Omental fat pad (tissue), 3 donors: ENCODE measurements at regions not wholly inside any gene's neighbourhood (a gene's known extent, or its start where the extent isn't known, plus 50 kb on each side); places are given as distances from the start of the nearest gene placed in this dataset.

Source experiments
- ATAC-seq: fragments of 150-250 bp; one replicate; pipeline ENCODE4 v1.9.1; 2016; ENCODE audit warnings: mild to moderate bottlenecking, moderate library complexity; ENCODE audit not compliant: low FRiP score
- DNase-seq: peaks from one replicate; pipeline ENCODE4 v3.0.0-alpha.2; 2019; ENCODE audit warnings: low spot score
- TF ChIP-seq, protein P1 (sequence below), 3 donors: fragments of 450-650 bp; IDR thresholded peaks; one replicate each; pipeline ENCODE4 v1.5.1; 2016 to 2017; ENCODE audit warnings: antibody characterized with exemption in 3 of 3, mild to moderate bottlenecking in 3 of 3, moderate library complexity in 2 of 3

DNA sequence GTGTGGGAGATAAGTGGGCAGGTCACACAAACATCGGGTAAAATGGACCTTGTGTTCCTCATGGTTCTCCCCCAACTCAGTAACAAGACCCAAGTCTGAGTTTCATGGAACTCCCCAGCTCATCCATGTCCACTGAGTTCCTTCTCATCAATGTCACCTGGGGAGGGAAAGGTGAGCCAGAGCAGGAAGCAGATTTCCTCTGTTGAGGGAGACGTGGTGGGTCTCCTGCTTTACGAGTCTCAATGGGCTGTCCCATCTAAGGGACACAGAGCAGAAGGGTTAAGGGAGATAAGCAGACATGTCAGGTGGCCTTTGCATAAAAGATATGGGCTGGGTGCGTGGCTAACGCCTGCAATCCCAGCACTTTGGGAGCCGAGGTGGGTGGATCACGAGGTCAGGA is 56.5 kb upstream of the SORCS3 start:
- TF ChIP-seq, protein P1, sequence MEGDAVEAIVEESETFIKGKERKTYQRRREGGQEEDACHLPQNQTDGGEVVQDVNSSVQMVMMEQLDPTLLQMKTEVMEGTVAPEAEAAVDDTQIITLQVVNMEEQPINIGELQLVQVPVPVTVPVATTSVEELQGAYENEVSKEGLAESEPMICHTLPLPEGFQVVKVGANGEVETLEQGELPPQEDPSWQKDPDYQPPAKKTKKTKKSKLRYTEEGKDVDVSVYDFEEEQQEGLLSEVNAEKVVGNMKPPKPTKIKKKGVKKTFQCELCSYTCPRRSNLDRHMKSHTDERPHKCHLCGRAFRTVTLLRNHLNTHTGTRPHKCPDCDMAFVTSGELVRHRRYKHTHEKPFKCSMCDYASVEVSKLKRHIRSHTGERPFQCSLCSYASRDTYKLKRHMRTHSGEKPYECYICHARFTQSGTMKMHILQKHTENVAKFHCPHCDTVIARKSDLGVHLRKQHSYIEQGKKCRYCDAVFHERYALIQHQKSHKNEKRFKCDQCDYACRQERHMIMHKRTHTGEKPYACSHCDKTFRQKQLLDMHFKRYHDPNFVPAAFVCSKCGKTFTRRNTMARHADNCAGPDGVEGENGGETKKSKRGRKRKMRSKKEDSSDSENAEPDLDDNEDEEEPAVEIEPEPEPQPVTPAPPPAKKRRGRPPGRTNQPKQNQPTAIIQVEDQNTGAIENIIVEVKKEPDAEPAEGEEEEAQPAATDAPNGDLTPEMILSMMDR (IDR thresholded peaks at IDR 0.05): no peak
- ATAC-seq (no peak), DNase-seq (no peak)

DNA sequence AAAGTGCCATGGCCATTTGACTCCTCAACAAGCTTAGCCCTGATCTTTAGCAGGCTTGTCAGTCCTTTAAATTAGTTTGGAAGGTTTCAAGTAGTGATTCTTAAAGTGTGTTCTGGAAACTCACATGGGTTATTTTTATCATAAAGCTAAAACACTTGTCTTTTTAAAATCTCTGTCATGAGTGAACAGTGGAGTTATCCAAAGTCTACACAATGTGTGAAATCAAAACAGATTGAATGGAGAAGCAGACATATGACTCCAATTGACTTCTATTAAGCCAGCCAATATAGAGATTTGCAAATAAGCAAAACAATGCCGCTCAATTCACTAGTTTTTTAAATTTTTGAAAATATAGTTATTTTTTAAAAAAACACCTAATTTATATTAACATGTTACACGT is 53.3 kb upstream of the SORCS3 start:
- DNase-seq: no peak
- no peak for ATAC-seq
- TF ChIP-seq, protein P1 (IDR thresholded peaks at IDR 0.05): no peak

DNA sequence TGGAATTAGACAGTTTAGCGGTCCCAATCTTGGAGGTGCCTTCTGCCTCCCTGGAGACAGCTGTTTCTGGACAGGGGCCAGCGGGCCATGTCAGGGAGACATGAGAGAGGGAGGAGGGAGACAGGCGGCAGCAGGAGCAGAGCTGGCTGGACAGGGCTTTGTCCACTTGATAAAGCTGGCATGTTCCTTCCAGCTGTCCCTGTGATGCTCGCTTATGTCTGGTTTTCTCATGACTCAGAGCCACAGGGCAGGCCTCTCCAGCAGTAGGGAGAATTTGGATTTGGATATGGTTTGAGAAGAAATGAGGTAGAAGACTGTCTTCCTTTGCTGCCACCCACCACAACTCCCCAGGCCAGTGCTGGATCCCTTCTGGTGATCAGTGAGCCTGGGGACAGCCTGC is 51.7 kb upstream of the SORCS3 start:
- TF ChIP-seq, protein P1 (IDR thresholded peaks at IDR 0.05): no peak
- ATAC-seq (no peak), DNase-seq (no peak)

DNA sequence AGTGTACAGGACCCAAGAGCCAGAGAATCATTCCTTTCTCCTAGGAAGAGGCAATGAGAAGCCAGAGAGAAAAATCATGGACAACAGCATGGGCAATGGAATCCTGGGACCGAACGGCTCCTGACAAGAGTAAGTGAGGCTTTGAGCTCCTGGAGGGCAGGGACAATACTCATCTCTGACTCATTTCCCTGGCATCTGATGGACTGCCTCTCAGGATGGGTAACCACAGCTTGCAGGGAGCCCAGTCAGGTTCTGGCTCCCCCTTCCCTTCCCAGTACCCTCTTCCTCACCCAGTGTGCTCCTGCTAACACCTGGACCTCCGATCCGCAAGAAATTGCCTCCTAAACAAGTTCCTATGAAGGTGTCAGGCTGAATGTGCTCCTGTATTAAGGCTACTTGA is 51.2 kb upstream of the SORCS3 start:
- TF ChIP-seq, protein P1 (IDR thresholded peaks at IDR 0.05): no peak
- DNase-seq: no peak
- ATAC-seq: no peak
